Activated CD8-positive, alpha-beta T cell treated with anti-CD3 and anti-CD28 coated beads for 36 hours (primary cell): ENCODE measurements at regions not wholly inside any gene's neighbourhood (a gene's known extent, or its start where the extent isn't known, plus 50 kb on each side); places are given as distances from the start of the nearest gene placed in this dataset.

ENCODE experiments used
- ATAC-seq: fragments of 200-7000 bp; cut with Tn5 transposase; one replicate; pipeline ENCODE4 v1.10.0; 2021; ENCODE audit warnings: mild to moderate bottlenecking, moderate library complexity
- CTCF ChIA-PET: fragments of 350-600 bp; sonication (Branson Sonifier 250); formaldehyde crosslinking; loops from one replicate; lab custom pipeline; 2021; ENCODE audit warnings: antibody characterized with exemption; lab: Charles Lee
- POLR2A ChIA-PET: fragments of 350-600 bp; sonication (Branson Sonifier 250); formaldehyde crosslinking; loops from one replicate; lab custom pipeline; 2021; ENCODE audit warnings: antibody characterized with exemption; lab: Charles Lee
- DNase-seq: peaks from one replicate; pipeline ENCODE4 v3.0.0-alpha.2; 2020
- H3K27ac Mint-ChIP-seq: one replicate; pipeline ENCODE4 v1.8.0; 2021; ENCODE audit warnings: mild to moderate bottlenecking, mixed read lengths
- H3K27me3 Mint-ChIP-seq: one replicate; pipeline ENCODE4 v1.8.0; 2021; ENCODE audit warnings: mixed read lengths
- H3K36me3 Mint-ChIP-seq: one replicate; pipeline ENCODE4 v1.8.0; 2021; ENCODE audit warnings: low read depth, mixed read lengths
- H3K4me1 Mint-ChIP-seq: one replicate; pipeline ENCODE4 v1.8.0; 2021; ENCODE audit warnings: low read depth, mixed read lengths
- H3K4me3 Mint-ChIP-seq: one replicate; pipeline ENCODE4 v1.8.0; 2021; ENCODE audit warnings: mild to moderate bottlenecking, moderate library complexity, mixed read lengths
- H3K9me3 Mint-ChIP-seq: one replicate; pipeline ENCODE4 v1.8.0; 2021; ENCODE audit warnings: mixed read lengths
- CTCF ChIP-seq: fragments of 200-600 bp; IDR thresholded peaks from one replicate; pipeline ENCODE4 v1.8.0; 2022; ENCODE audit warnings: antibody characterized with exemption, mild to moderate bottlenecking
- intact Hi-C: fragments of 100-400 bp; cut with micrococcal nuclease; formaldehyde crosslinking; loops from one replicate; pipeline ENCODE4 v1.10.0; 2022

DNA sequence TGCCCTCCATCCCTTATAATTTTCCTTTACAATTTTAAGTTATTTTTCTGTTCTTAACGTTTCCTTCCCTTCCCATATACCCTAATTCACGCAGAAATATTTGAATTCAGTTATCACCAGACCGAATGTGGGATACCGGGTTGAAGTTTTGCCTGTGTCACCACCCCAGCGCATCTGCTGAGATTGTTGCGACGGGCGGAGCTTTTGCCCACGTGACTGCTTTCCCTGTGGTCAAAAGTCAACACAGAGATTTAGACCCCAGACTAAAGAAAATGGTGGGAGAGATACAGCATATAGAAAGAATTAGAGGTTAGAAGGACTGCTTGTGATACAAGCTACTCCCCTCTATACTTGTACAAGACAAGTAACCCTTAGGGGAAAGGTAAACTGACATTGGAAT lies 326.4 kb upstream of the CTNND2 start:
- no peak for TF ChIP-seq CTCF
- DNase-seq (no peak), ATAC-seq (no peak)
- intact Hi-C loops: no loop called here
- Mint-ChIP-seq H3K4me1 (no peaks in the 10 kb centered on the region), H3K36me3 (no peaks in the 10 kb centered on the region), H3K27ac (no peak overlapping the region), H3K27me3 (no peaks in the 10 kb centered on the region), H3K4me3 (no peak overlapping the region), H3K9me3 (peaks cover 8% of the 10 kb centered on the region)
- ChIA-PET POLR2A (no interaction called here), CTCF (no interaction called here)

GRCh38 chr5:12217039-12217438 lies 312.8 kb upstream of the CTNND2 start:
- intact Hi-C loops: no loop called here
- no peak for TF ChIP-seq CTCF
- H3K27ac Mint-ChIP-seq: no peak overlapping the region
- CTCF ChIA-PET: no interaction called here
- no peaks in the 10 kb centered on the region for H3K27me3 Mint-ChIP-seq
- ATAC-seq (no peak), DNase-seq (no peak)
- POLR2A ChIA-PET: no interaction called here
- peaks cover 13% of the 10 kb centered on the region for H3K9me3 Mint-ChIP-seq
- H3K36me3 Mint-ChIP-seq: no peaks in the 10 kb centered on the region
- H3K4me1 Mint-ChIP-seq: no peaks in the 10 kb centered on the region
- no peak overlapping the region for H3K4me3 Mint-ChIP-seq

DNA sequence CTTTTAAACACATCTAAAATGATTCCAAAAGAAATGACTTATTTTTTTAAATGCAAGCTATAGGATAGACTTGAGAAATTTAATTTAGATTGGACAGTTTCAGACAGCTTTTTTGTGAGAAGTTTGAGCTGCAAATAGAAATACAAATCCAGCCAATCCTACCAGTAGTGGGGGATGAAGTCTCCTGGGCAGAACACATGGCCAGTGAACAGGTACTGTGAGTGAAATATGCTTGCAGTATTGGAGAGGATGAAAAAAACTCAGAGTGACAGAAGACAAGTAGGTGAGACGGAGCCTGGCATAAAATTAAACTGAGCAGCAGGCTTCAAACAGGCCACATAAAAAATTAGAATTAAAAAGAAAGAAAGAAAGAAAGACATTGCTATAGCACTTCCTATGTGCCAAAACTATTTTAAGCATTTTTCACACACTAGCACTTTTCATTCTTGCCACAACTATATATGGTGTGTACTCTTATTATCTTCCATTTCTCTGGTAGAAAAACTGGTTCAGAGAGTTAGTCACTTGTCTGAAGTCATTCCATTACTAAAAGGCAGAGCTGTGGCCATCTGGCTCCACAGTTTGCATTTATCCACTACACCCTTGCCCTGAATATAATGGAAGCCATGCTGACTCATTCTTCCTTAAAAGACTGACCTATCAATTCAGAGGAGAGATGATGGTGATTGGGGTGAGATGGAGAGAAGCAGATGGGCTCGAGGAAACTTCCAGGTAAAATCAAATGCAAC lies 310.2 kb upstream of the CTNND2 start:
- CTCF ChIA-PET: no interaction called here
- Mint-ChIP-seq H3K4me3 (no peak overlapping the region), H3K27me3 (no peaks in the 10 kb centered on the region), H3K4me1 (no peaks in the 10 kb centered on the region), H3K9me3 (peaks cover 14% of the 10 kb centered on the region), H3K36me3 (no peaks in the 10 kb centered on the region), H3K27ac (no peak overlapping the region)
- POLR2A ChIA-PET: no interaction called here
- no peak for DNase-seq
- intact Hi-C loops: no loop called here
- ATAC-seq: no peak
- TF ChIP-seq CTCF: no peak

GRCh38 chr5:12208366-12209100 lies 304.3 kb upstream of the CTNND2 start:
- ChIA-PET POLR2A (interaction anchor here (0.6 to 0.7 kb wide), 2 partner anchors 14 to 704 kb away, joined by 3 to 4 read pairs; no protein-coding TSS in a partner anchor), CTCF (no interaction called here)
- ATAC-seq: no peak
- no peak overlapping the region for H3K4me3 Mint-ChIP-seq
- H3K36me3 Mint-ChIP-seq: no peaks in the 10 kb centered on the region
- TF ChIP-seq CTCF: no peak
- no peaks in the 10 kb centered on the region for H3K27me3 Mint-ChIP-seq
- H3K4me1 Mint-ChIP-seq: no peaks in the 10 kb centered on the region
- DNase-seq: no peak
- intact Hi-C loops: no loop called here
- no peak overlapping the region for H3K27ac Mint-ChIP-seq
- peaks cover 28% of the 10 kb centered on the region for H3K9me3 Mint-ChIP-seq

DNA sequence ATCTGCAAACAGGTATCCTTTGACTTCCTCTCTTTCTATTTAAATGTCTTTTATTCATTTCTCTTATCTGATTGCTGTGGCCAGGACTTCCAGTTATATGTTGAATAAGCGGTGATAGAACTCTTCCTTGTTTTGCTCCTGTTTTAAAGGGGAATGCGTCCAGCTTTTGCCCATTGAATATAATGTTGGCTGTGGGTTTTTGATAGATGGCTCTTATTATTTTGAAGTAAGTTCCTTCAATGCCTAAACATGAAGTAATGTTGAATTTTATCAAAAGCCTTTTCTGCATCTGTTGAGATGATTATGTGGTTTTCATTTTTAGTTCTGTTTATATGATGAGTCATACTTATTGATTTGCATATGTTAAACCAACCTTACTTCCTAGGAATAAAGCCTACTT lies 300.5 kb upstream of the CTNND2 start:
- H3K4me1 Mint-ChIP-seq: no peaks in the 10 kb centered on the region

More for the DNA sequence above, 300.5 kb upstream of the CTNND2 start:
- ChIA-PET CTCF (no interaction called here), POLR2A (no interaction called here)
- ATAC-seq (no peak), DNase-seq (no peak)
- no peaks in the 10 kb centered on the region for H3K36me3 Mint-ChIP-seq
- H3K9me3 Mint-ChIP-seq: peaks cover 22% of the 10 kb centered on the region
- no peak overlapping the region for H3K27ac Mint-ChIP-seq
- intact Hi-C loops: no loop called here
- TF ChIP-seq CTCF: no peak
- no peak overlapping the region for H3K4me3 Mint-ChIP-seq
- H3K27me3 Mint-ChIP-seq: no peaks in the 10 kb centered on the region
